Subcutaneous abdominal adipose tissue (tissue), 5 donors: ENCODE measurements at regions not wholly inside any gene's neighbourhood (a gene's known extent, or its start where the extent isn't known, plus 50 kb on each side); places are given as distances from the start of the nearest gene placed in this dataset.

Experiments used
- H3K27ac ChIP-seq: one replicate; pipeline ENCODE4 v1.7.0; 2013; ENCODE audit warnings: low read depth, mild to moderate bottlenecking, inconsistent platforms, low read length, moderate library complexity
- H3K27me3 ChIP-seq, 5 donors: one replicate each; pipeline ENCODE4 v1.7.0; 2013; ENCODE audit warnings: low read length in 5 of 5, inconsistent platforms in 1 of 5; ENCODE audit not compliant: control insufficient read depth in 5 of 5, insufficient read depth in 4 of 5
- H3K36me3 ChIP-seq, 5 donors: one replicate each; pipeline ENCODE4 v1.7.0; 2013; ENCODE audit warnings: low read length in 5 of 5; ENCODE audit not compliant: control insufficient read depth in 5 of 5, insufficient read depth in 5 of 5
- H3K4me1 ChIP-seq, 5 donors: one replicate each; pipeline ENCODE4 v1.7.0; 2013; ENCODE audit warnings: low read length in 5 of 5, mild to moderate bottlenecking in 3 of 5, moderate library complexity in 1 of 5; ENCODE audit not compliant: control insufficient read depth in 5 of 5, insufficient read depth in 5 of 5
- H3K4me3 ChIP-seq, 5 donors: one replicate each; pipeline ENCODE4 v1.7.0; 2013; ENCODE audit warnings: low read length in 5 of 5, low read depth in 1 of 5
- H3K9ac ChIP-seq, 5 donors: one replicate each; pipeline ENCODE4 v1.7.0; 2013; ENCODE audit warnings: low read length in 5 of 5, mild to moderate bottlenecking in 4 of 5, moderate library complexity in 3 of 5
- H3K9me3 ChIP-seq, 5 donors: one replicate each; pipeline ENCODE4 v1.7.0; 2013; ENCODE audit warnings: low read length in 5 of 5; ENCODE audit not compliant: control insufficient read depth in 5 of 5
- donor health status: healthy.
- donor health status: healthy.
- donor health status: healthy.
- donor health status: healthy.
- donor health status: healthy.

- Histone ChIP-seq H3K4me3 (no peak overlapping the region), H3K4me1 (no peaks in the 10 kb centered on the region), H3K9me3 (peaks cover 0 to 10% (median 5%) of the 10 kb centered on the region in 5 donors), H3K27me3 (no peaks in the 10 kb centered on the region), H3K36me3 (no peaks in the 10 kb centered on the region), H3K9ac (no peak overlapping the region), H3K27ac (no peak overlapping the region)
Observed at GRCh38 chr3:103767635-103768034, 1332.8 kb downstream of the ZPLD1 start.

GRCh38 chr3:103785017-103785416 is 1350.2 kb downstream of the ZPLD1 start:
- no peaks in the 10 kb centered on the region for H3K4me1 ChIP-seq
- H3K9me3 ChIP-seq = no peaks in the 10 kb centered on the region
- H3K36me3 ChIP-seq = no peaks in the 10 kb centered on the region
- no peaks in the 10 kb centered on the region for H3K27me3 ChIP-seq
- H3K27ac ChIP-seq = no peak overlapping the region
- no peak overlapping the region for H3K4me3 ChIP-seq
- no peak overlapping the region for H3K9ac ChIP-seq

- no peak overlapping the region for H3K27ac ChIP-seq
- no peaks in the 10 kb centered on the region for H3K9me3 ChIP-seq
Observed at GRCh38 chr3:103785537-103785936, 1350.7 kb downstream of the ZPLD1 start.

DNA sequence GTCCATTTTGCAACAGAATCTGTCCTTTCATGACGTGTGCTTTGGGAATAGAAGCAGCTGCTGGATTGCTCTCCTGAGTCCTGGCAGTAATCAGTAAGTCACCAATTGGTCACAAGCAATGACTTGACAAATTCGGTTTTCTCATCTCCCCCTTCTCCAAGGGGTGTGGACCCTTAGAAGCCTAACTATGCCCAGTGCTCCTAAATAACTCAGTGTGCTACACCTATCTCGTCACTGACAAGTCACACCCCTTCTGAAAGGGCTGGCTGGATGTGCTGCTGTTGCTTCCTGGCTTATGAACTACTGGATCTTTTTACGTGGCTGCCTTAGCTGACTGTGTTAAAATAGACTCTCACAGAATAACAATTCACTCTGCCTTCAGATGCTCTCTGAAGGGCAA is 1351.5 kb downstream of the ZPLD1 start:
- H3K9ac ChIP-seq = no peak overlapping the region
- H3K27ac ChIP-seq = no peak overlapping the region
- no peaks in the 10 kb centered on the region for H3K9me3 ChIP-seq
- no peaks in the 10 kb centered on the region for H3K4me1 ChIP-seq
- H3K4me3 ChIP-seq = no peak overlapping the region
- H3K27me3 ChIP-seq = no peaks in the 10 kb centered on the region
- no peaks in the 10 kb centered on the region for H3K36me3 ChIP-seq

More at GRCh38 chr3:103785537-103785936, 1350.7 kb downstream of the ZPLD1 start:
- Histone ChIP-seq H3K4me1 (no peaks in the 10 kb centered on the region), H3K36me3 (no peaks in the 10 kb centered on the region), H3K27me3 (no peaks in the 10 kb centered on the region), H3K9ac (no peak overlapping the region), H3K4me3 (no peak overlapping the region)

DNA sequence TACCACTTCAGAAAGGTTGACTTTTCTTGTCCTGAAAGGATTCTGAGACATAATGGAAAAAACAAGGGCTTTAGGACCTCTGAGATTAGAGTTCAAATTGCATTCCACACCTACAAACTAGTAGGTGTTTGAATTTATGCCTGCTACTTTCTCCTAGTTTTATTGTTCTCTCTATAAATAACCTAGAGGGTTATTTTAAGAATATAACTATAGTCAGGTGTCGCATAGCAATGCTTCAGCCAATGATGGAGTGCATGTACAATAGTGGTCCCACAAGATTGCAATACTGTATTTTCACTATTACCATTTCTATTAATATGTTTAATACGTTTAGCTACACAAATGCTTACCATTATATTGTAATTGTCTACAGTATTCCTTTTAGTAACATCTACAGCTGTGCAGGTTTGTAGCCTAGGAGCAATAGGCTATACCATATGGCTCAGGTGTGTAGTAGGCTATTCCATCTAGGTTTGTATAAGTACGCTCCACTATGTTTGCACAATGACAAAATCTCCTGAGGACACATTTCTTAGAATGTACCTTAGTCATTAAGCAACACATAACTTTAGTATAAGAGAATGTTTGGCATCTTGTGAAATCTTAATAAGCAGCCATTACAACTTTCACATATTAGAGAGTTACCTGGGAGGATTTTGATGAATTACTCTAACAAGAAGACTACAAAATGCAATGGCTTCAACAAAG is 1352.5 kb downstream of the ZPLD1 start:
- no peaks in the 10 kb centered on the region for H3K4me1 ChIP-seq
- H3K4me3 ChIP-seq = no peak overlapping the region

DNA sequence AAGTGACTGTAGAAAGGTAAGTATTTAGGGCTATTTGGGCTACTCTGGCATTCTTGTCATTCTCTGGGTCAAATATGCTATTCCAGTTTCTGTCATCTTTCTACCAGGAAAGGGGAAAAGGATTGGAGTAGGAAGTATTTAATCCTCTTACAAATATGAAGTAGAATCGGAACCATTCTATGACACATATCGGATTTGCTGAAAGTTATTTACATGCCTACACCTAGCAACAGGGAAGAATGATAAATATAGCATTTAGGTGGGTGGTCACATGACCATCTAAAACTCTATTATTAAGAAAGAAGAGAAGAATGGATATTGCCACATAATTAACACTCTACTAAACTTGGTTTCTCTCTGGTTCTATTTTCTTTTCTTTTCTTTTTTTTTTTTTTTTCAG is 1353.1 kb downstream of the ZPLD1 start:
- H3K4me3 ChIP-seq = no peak overlapping the region
- no peaks in the 10 kb centered on the region for H3K36me3 ChIP-seq
- H3K9ac ChIP-seq = no peak overlapping the region
- H3K27ac ChIP-seq = no peak overlapping the region
- no peaks in the 10 kb centered on the region for H3K9me3 ChIP-seq
- no peaks in the 10 kb centered on the region for H3K4me1 ChIP-seq
- H3K27me3 ChIP-seq = no peaks in the 10 kb centered on the region

More for the DNA sequence above, 1352.5 kb downstream of the ZPLD1 start:
- H3K27me3 ChIP-seq = no peaks in the 10 kb centered on the region
- H3K9me3 ChIP-seq = no peaks in the 10 kb centered on the region
- no peak overlapping the region for H3K9ac ChIP-seq
- no peak overlapping the region for H3K27ac ChIP-seq
- H3K36me3 ChIP-seq = no peaks in the 10 kb centered on the region

GRCh38 chr3:103791786-103792515 is 1357.1 kb downstream of the ZPLD1 start:
- no peaks in the 10 kb centered on the region for H3K36me3 ChIP-seq
- no peaks in the 10 kb centered on the region for H3K9me3 ChIP-seq
- no peak overlapping the region for H3K4me3 ChIP-seq

GRCh38 chr3:103794656-103795055 is 1359.8 kb downstream of the ZPLD1 start:
- Histone ChIP-seq H3K4me3 (no peak overlapping the region), H3K27ac (no peak overlapping the region), H3K36me3 (no peaks in the 10 kb centered on the region), H3K9me3 (no peaks in the 10 kb centered on the region), H3K9ac (no peak overlapping the region), H3K4me1 (no peaks in the 10 kb centered on the region), H3K27me3 (no peaks in the 10 kb centered on the region)

More at GRCh38 chr3:103791786-103792515, 1357.1 kb downstream of the ZPLD1 start:
- H3K27me3 ChIP-seq = no peaks in the 10 kb centered on the region
- no peak overlapping the region for H3K27ac ChIP-seq
- no peaks in the 10 kb centered on the region for H3K4me1 ChIP-seq
- no peak overlapping the region for H3K9ac ChIP-seq

DNA sequence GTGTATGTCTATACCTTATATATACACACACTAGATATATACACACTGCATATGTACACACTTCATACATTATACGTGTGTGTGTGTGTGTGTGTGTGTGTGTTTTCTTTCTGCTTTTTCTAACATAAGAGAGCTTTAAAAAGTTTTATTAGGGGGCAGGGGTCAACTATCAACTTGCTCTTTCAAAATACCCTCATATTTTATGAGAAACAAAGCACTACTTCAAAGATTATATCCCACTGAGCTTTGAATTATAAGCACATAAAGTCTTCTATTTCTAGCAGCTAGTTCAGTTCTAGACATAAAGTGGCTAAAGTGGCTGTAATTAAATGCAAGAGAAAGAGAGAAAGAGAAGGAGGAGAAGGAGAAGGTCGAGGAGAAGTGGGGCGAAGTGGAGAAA is 1361.3 kb downstream of the ZPLD1 start:
- Histone ChIP-seq H3K4me3 (no peak overlapping the region), H3K27ac (no peak overlapping the region), H3K9me3 (no peaks in the 10 kb centered on the region)

GRCh38 chr3:103803787-103804186 is 1369.0 kb downstream of the ZPLD1 start:
- no peaks in the 10 kb centered on the region for H3K4me1 ChIP-seq
- no peak overlapping the region for H3K4me3 ChIP-seq
- H3K36me3 ChIP-seq = no peaks in the 10 kb centered on the region
- H3K27ac ChIP-seq = no peak overlapping the region
- no peak overlapping the region for H3K9ac ChIP-seq
- no peaks in the 10 kb centered on the region for H3K27me3 ChIP-seq
- H3K9me3 ChIP-seq = peaks cover 0 to 12% (median 3%) of the 10 kb centered on the region in 5 donors

More for the DNA sequence above, 1361.3 kb downstream of the ZPLD1 start:
- Histone ChIP-seq H3K36me3 (no peaks in the 10 kb centered on the region), H3K9ac (no peak overlapping the region), H3K4me1 (no peaks in the 10 kb centered on the region), H3K27me3 (no peaks in the 10 kb centered on the region)
